H9 (cell line): ENCODE measurements at regions not wholly inside any gene's neighbourhood (a gene's known extent, or its start where the extent isn't known, plus 50 kb on each side); places are given as distances from the start of the nearest gene placed in this dataset.

ENCODE experiments used
- DNase-seq: peaks from one replicate; pipeline ENCODE4 v3.0.0-alpha.2; 2017
- H2AFZ ChIP-seq: one replicate; pipeline ENCODE4 v1.6.1; 2013; ENCODE audit warnings: mild to moderate bottlenecking, low read length, control low read depth, moderate library complexity
- H2AK5ac ChIP-seq: 2 replicates; pipeline ENCODE4 v1.6.1; 2013; ENCODE audit warnings: low read length, control low read depth, mixed read lengths; ENCODE audit not compliant: insufficient read length
- H2BK120ac ChIP-seq: one replicate; pipeline ENCODE4 v1.6.1; 2013; ENCODE audit warnings: low read depth, mild to moderate bottlenecking, low read length, control low read depth, inconsistent platforms; ENCODE audit not compliant: poor library complexity, severe bottlenecking
- H2BK12ac ChIP-seq: 2 replicates; pipeline ENCODE4 v1.6.1; 2013; ENCODE audit warnings: low read length, control low read depth, mixed read lengths, low read depth; ENCODE audit not compliant: insufficient read length
- H2BK15ac ChIP-seq: 2 replicates; pipeline ENCODE4 v1.6.1; 2013; ENCODE audit warnings: low read depth, low read length, control low read depth
- H2BK20ac ChIP-seq: one replicate; pipeline ENCODE4 v1.6.1; 2013; ENCODE audit warnings: low read depth, mild to moderate bottlenecking, low read length, control low read depth, inconsistent platforms; ENCODE audit not compliant: poor library complexity, severe bottlenecking
- H2BK5ac ChIP-seq: 2 replicates; pipeline ENCODE4 v1.6.1; 2013; ENCODE audit warnings: low read length, control low read depth, mixed read lengths; ENCODE audit not compliant: insufficient read length
- H3K14ac ChIP-seq: 2 replicates; pipeline ENCODE4 v1.6.1; 2013; ENCODE audit warnings: low read length, control low read depth; ENCODE audit not compliant: insufficient read depth
- H3K18ac ChIP-seq: 2 replicates; pipeline ENCODE4 v1.6.1; 2013; ENCODE audit warnings: low read depth, mild to moderate bottlenecking, mixed read lengths, low read length, control low read depth; ENCODE audit not compliant: insufficient read length
- H3K23ac ChIP-seq: 2 replicates; pipeline ENCODE4 v1.6.1; 2013; ENCODE audit warnings: low read length, control low read depth, mixed read lengths, low read depth; ENCODE audit not compliant: insufficient read length
- H3K23me2 ChIP-seq: 2 replicates; pipeline ENCODE4 v1.6.1; 2013; ENCODE audit warnings: low read depth, mild to moderate bottlenecking, mixed read lengths, low read length, control low read depth; ENCODE audit not compliant: insufficient read length, poor library complexity, severe bottlenecking
- H3K27ac ChIP-seq: 2 replicates; pipeline ENCODE4 v1.5.1; 2013; ENCODE audit warnings: low read length, control low read depth, mixed read lengths, low read depth; ENCODE audit not compliant: insufficient read length
- H3K27me3 ChIP-seq: 2 replicates; pipeline ENCODE4 v1.6.1; 2013; ENCODE audit warnings: low read length, control low read depth, inconsistent platforms; ENCODE audit not compliant: insufficient read depth
- H3K4ac ChIP-seq: 2 replicates; pipeline ENCODE4 v1.6.1; 2013; ENCODE audit warnings: low read depth, mild to moderate bottlenecking, control low read depth, inconsistent platforms, low read length, moderate library complexity
- H3K4me1 ChIP-seq: 2 replicates; pipeline ENCODE4 v1.6.1; 2013; ENCODE audit warnings: low read length, control low read depth, inconsistent platforms; ENCODE audit not compliant: insufficient read depth
- H3K4me2 ChIP-seq: 2 replicates; pipeline ENCODE4 v1.6.1; 2013; ENCODE audit warnings: low read length, control low read depth, mixed read lengths; ENCODE audit not compliant: insufficient read length, insufficient read depth
- H3K56ac ChIP-seq: 2 replicates; pipeline ENCODE4 v1.6.1; 2013; ENCODE audit warnings: low read depth, mild to moderate bottlenecking, mixed read lengths, low read length, control low read depth; ENCODE audit not compliant: insufficient read length
- H3K79me1 ChIP-seq: 2 replicates; pipeline ENCODE4 v1.6.1; 2013; ENCODE audit warnings: low read depth, mild to moderate bottlenecking, moderate library complexity, low read length, control low read depth, inconsistent platforms; ENCODE audit not compliant: insufficient read depth, poor library complexity, severe bottlenecking
- H3K79me2 ChIP-seq: 2 replicates; pipeline ENCODE4 v1.6.1; 2013; ENCODE audit warnings: low read length, control low read depth, inconsistent platforms; ENCODE audit not compliant: insufficient read depth
- H3K9ac ChIP-seq: 2 replicates; pipeline ENCODE4 v1.6.1; 2013; ENCODE audit warnings: low read length, control low read depth, mixed read lengths; ENCODE audit not compliant: insufficient read length; ENCODE audit errors: extremely low read depth
- H3K9me3 ChIP-seq: one replicate; pipeline ENCODE4 v1.6.1; 2013; ENCODE audit warnings: low read depth, low read length, inconsistent platforms; ENCODE audit not compliant: control insufficient read depth
- H3T11ph ChIP-seq: one replicate; pipeline ENCODE4 v1.6.1; 2013; ENCODE audit warnings: mild to moderate bottlenecking, low read length, control low read depth, inconsistent platforms
- H4K20me1 ChIP-seq: one replicate; pipeline ENCODE4 v1.6.1; 2013; ENCODE audit not compliant: control insufficient read depth, insufficient read length, insufficient read depth
- H4K5ac ChIP-seq: 2 replicates; pipeline ENCODE4 v1.6.1; 2013; ENCODE audit warnings: low read depth, mild to moderate bottlenecking, mixed read lengths, low read length, control low read depth; ENCODE audit not compliant: insufficient read length
- H4K8ac ChIP-seq: replicated peaks from 2 replicates; pipeline ENCODE4 v1.6.1; 2013; ENCODE audit warnings: low read length, control low read depth, mixed read lengths, low read depth; ENCODE audit not compliant: insufficient read length
- H4K91ac ChIP-seq: 2 replicates; pipeline ENCODE4 v1.6.1; 2013; ENCODE audit warnings: low read depth, mild to moderate bottlenecking, moderate library complexity, mixed read lengths, low read length, control low read depth; ENCODE audit not compliant: insufficient read length
- H3K27ac Mint-ChIP-seq, 3 experiments: 2 replicates in 2 of 3; 3 replicates in 1 of 3; pipeline ENCODE4 v1.8.0; 2020 to 2021; ENCODE audit warnings: mixed read lengths in 3 of 3, mild to moderate bottlenecking in 1 of 3, moderate library complexity in 1 of 3
- H3K27me3 Mint-ChIP-seq: 2 replicates; pipeline ENCODE4 v1.8.0; 2021; ENCODE audit warnings: low read depth, mild to moderate bottlenecking, moderate library complexity, mixed read lengths
- H3K36me3 Mint-ChIP-seq, 3 experiments: 2 replicates in 2 of 3; 3 replicates in 1 of 3; pipeline ENCODE4 v1.8.0; 2020 to 2021; ENCODE audit warnings: low read depth in 3 of 3, mixed read lengths in 3 of 3; ENCODE audit not compliant: insufficient read depth in 1 of 3
- H3K4me1 Mint-ChIP-seq, 2 experiments: 2 replicates each; pipeline ENCODE4 v1.8.0; 2020; ENCODE audit warnings: mixed read lengths in 2 of 2
- H3K4me3 Mint-ChIP-seq, 2 experiments: 2 replicates in 1 of 2; 3 replicates in 1 of 2; pipeline ENCODE4 v1.8.0; 2020 to 2021; ENCODE audit warnings: mild to moderate bottlenecking in 2 of 2, mixed read lengths in 2 of 2, moderate library complexity in 1 of 2
- H3K9me3 Mint-ChIP-seq, 2 experiments: 2 replicates in 1 of 2; 3 replicates in 1 of 2; pipeline ENCODE4 v1.8.0; 2020; ENCODE audit warnings: mild to moderate bottlenecking in 2 of 2, mixed read lengths in 2 of 2, moderate library complexity in 1 of 2
- WGBS: extraction: QIAGEN DNeasy Blood & Tissue Kit; methylation state at CpG from one replicate; pipeline ENCODE4 v1.1.7; 2013; ENCODE audit warnings: missing lambda C conversion rate, low lambda C conversion rate, mixed read lengths; ENCODE audit not compliant: insufficient read length; ENCODE audit errors: extremely low coverage; 5-methylcytosine and 5-hydroxymethylcytosine counted together
- TF ChIP-seq, protein P1 (sequence below): fragments of 200-600 bp; sonication (generic); conservative IDR thresholded peaks from 3 replicates; pipeline ENCODE4 v1.8.0; 2021; ENCODE audit warnings: antibody characterized with exemption, mild to moderate bottlenecking

DNA sequence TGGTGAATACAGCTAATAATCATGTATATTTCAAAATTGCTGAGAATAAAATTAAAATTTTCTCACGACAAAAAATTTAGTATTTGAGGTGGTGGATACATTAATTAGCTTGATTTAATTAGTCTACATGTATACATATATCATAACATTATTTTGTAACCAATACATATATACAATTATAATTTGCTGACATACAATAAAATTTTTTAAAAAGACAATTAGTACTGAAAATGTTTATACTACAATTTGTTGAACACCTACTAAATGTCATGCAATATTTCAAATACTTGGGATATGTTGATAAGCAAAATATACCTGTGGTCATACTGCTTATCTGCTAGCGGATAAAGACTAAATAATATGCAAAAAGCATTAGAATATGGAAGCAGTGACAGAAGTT lies 586.5 kb downstream of the SLITRK6 start:
- Mint-ChIP-seq H3K4me1 (peaks cover 0 to 4% of the 10 kb centered on the region in 2 experiments; a peak in 1 of 4 replicates), H3K9me3 (peaks cover 3 to 6% of the 10 kb centered on the region in 2 experiments; a peak in 3 of 5 replicates), H3K27ac (no peak overlapping the region), H3K36me3 (peaks cover 0 to 4% (median 3%) of the 10 kb centered on the region in 3 experiments; a peak in 5 of 7 replicates), H3K27me3 (no peaks in the 10 kb centered on the region), H3K4me3 (no peak overlapping the region)
- Histone ChIP-seq H2BK120ac (no peak overlapping the region), H3K23me2 (no peaks in the 10 kb centered on the region), H3K4me1 (no peaks in the 10 kb centered on the region), H2BK5ac (no peak overlapping the region), H3K79me1 (no peaks in the 10 kb centered on the region), H4K20me1 (no peaks in the 10 kb centered on the region), H4K91ac (no peak overlapping the region), H4K5ac (no peak overlapping the region), H3K4me2 (no peak overlapping the region), H2AFZ (no peak overlapping the region), H3K18ac (no peak overlapping the region), H3K23ac (no peak overlapping the region), H3K79me2 (no peaks in the 10 kb centered on the region), H2BK20ac (no peak overlapping the region), H3K14ac (no peak overlapping the region), H2BK12ac (no peak overlapping the region), H2AK5ac (no peak overlapping the region), H4K8ac (no peak overlapping the region), H3K27me3 (no peaks in the 10 kb centered on the region), H3K27ac (no peak overlapping the region), H3K9me3 (no peaks in the 10 kb centered on the region), H3K4ac (no peak overlapping the region), H3T11ph (no peak overlapping the region), H3K56ac (no peak overlapping the region), H2BK15ac (no peak overlapping the region), H3K9ac (no peak overlapping the region)
- WGBS = no CpG with 5 or more reads among the region's 2 CpGs
- DNase-seq = no peak
- TF ChIP-seq, protein P1, sequence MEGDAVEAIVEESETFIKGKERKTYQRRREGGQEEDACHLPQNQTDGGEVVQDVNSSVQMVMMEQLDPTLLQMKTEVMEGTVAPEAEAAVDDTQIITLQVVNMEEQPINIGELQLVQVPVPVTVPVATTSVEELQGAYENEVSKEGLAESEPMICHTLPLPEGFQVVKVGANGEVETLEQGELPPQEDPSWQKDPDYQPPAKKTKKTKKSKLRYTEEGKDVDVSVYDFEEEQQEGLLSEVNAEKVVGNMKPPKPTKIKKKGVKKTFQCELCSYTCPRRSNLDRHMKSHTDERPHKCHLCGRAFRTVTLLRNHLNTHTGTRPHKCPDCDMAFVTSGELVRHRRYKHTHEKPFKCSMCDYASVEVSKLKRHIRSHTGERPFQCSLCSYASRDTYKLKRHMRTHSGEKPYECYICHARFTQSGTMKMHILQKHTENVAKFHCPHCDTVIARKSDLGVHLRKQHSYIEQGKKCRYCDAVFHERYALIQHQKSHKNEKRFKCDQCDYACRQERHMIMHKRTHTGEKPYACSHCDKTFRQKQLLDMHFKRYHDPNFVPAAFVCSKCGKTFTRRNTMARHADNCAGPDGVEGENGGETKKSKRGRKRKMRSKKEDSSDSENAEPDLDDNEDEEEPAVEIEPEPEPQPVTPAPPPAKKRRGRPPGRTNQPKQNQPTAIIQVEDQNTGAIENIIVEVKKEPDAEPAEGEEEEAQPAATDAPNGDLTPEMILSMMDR = no peak
